Fibroblast of lung (primary cell): ENCODE measurements at regions not wholly inside any gene's neighbourhood (a gene's known extent, or its start where the extent isn't known, plus 50 kb on each side); places are given as distances from the start of the nearest gene placed in this dataset.

Source experiments
- CTCF ChIP-seq, 2 donors: IDR thresholded peaks in 1 of 2; conservative IDR thresholded peaks in 1 of 2; 1 replicate in 1 of 2; 2 replicates in 1 of 2; pipeline ENCODE4 v1.5.1; 2011 to 2012; ENCODE audit warnings: low read length in 2 of 2, control low read depth in 1 of 2, inconsistent platforms in 1 of 2, low read depth in 1 of 2, mild to moderate bottlenecking in 1 of 2
- EZH2 ChIP-seq: IDR thresholded peaks from 2 replicates; pipeline ENCODE4 v1.5.1; 2012; ENCODE audit warnings: low read length, control low read depth, mild to moderate bottlenecking; ENCODE audit errors: missing control alignments

GRCh38 chr3:194785315-194785714 lies 99.6 kb downstream of the FAM43A start:
- no peak for TF ChIP-seq CTCF (conservative IDR thresholded peaks at IDR 0.05 in 1 of 2, IDR thresholded peaks at IDR 0.05 in 1 of 2; ENCODE audit: low read depth in 1 of 2, low read length in 2 of 2)
- no peak for TF ChIP-seq EZH2
